ENCODE measurements at regions not wholly inside any gene's neighbourhood (a gene's known extent, or its start where the extent isn't known, plus 50 kb on each side); places are given as distances from the start of the nearest gene placed in this dataset.
"Not testable (repeated sequence)": the region's sequence is repeated elsewhere in the genome, so short reads cannot be mapped to it uniquely, and the experiment has no call there.

GRCh38 chr5:69013481-69013880 is 80.3 kb upstream of the SLC30A5 start:
- ChIA-PET POLR2A (no interaction called here), CTCF (no interaction called here)
- peaks cover 0 to 7% (median 5%) of the 10 kb centered on the region in 3 donors for H3K9me3 ChIP-seq (ENCODE audit: control extremely low read depth in 1 of 3, control insufficient read depth in 2 of 3, insufficient read depth in 1 of 3, low read length in 2 of 3)
- Mint-ChIP-seq H3K4me3 (no peak overlapping the region), H3K9me3 (ENCODE audit: insufficient read depth) (peaks cover 3% of the 10 kb centered on the region), H3K27me3 (peaks cover 11% of the 10 kb centered on the region), H3K27ac (peak overlapping the region; percentile 11), H3K4me1 (no peaks in the 10 kb centered on the region)
- no peak overlapping the region for H3K4me2 ChIP-seq (replicated peaks; ENCODE audit: low read depth, low read length, poor library complexity, severe bottlenecking)
- intact Hi-C loops (cut with micrococcal nuclease) = no loop called here
- H3K4me3 ChIP-seq (ENCODE audit: control extremely low read depth in 1 of 5, extremely low read depth in 1 of 5, insufficient read depth in 1 of 5, low read depth in 2 of 5, low read length in 4 of 5) = no peak overlapping the region
- no peaks in the 10 kb centered on the region for H3K36me3 ChIP-seq (replicated peaks in 1 of 2; ENCODE audit: control extremely low read depth in 1 of 2, control insufficient read depth in 1 of 2, extremely low read depth in 1 of 2, insufficient read depth in 2 of 2, low read length in 1 of 2)
- no peak for ATAC-seq (ENCODE audit: low read depth)
- no CpG with 5 or more reads among the region's 2 CpGs for WGBS (ENCODE audit: insufficient coverage)
- TF ChIP-seq EZH2 (IDR thresholded peaks at IDR 0.05; ENCODE audit: borderline replicate concordance, insufficient read depth, low read depth, low read length, poor library complexity, severe bottlenecking) (no peak), CTCF (IDR thresholded peaks at IDR 0.05) (peak; percentile 25)
- H3K27me3 ChIP-seq (replicated peaks in 1 of 4; ENCODE audit: control extremely low read depth in 1 of 4, control insufficient read depth in 3 of 4, insufficient read depth in 4 of 4, low read length in 3 of 4) = peaks cover 0 to 4% (median 0%) of the 10 kb centered on the region in 4 experiments
- peak overlapping the region in 1 of 2 donors; percentile 40 for H3K27ac ChIP-seq (ENCODE audit: low read length in 2 of 2)
- no peaks in the 10 kb centered on the region for H3K4me1 ChIP-seq (ENCODE audit: control insufficient read depth in 2 of 2, insufficient read depth in 2 of 2, low read length in 2 of 2)
- no peak for DNase-seq
- no peak overlapping the region for H2AFZ ChIP-seq (ENCODE audit: insufficient read depth, low read depth, low read length, poor library complexity, severe bottlenecking)
- H4K20me1 ChIP-seq (ENCODE audit: control insufficient read depth, insufficient read depth, low read length, poor library complexity, severe bottlenecking) = no peaks in the 10 kb centered on the region
- H3K79me2 ChIP-seq (ENCODE audit: control insufficient read depth, insufficient read depth, low read length) = no peaks in the 10 kb centered on the region
- H3K9ac ChIP-seq (ENCODE audit: low read length) = no peak overlapping the region

- H3K9me3 Mint-ChIP-seq (ENCODE audit: insufficient read depth); H3K4me2 ChIP-seq (replicated peaks; ENCODE audit: low read depth, low read length, poor library complexity, severe bottlenecking); H2AFZ ChIP-seq (ENCODE audit: insufficient read depth, low read depth, low read length, poor library complexity, severe bottlenecking); H4K20me1 ChIP-seq (ENCODE audit: control insufficient read depth, insufficient read depth, low read length, poor library complexity, severe bottlenecking); H3K27me3 ChIP-seq (replicated peaks in 1 of 4; ENCODE audit: control extremely low read depth in 1 of 4, control insufficient read depth in 3 of 4, insufficient read depth in 4 of 4, low read length in 3 of 4); H3K4me1 ChIP-seq (ENCODE audit: control insufficient read depth in 2 of 2, insufficient read depth in 2 of 2, low read length in 2 of 2); ATAC-seq (ENCODE audit: low read depth); intact Hi-C loops (cut with micrococcal nuclease); H3K9ac ChIP-seq (ENCODE audit: low read length); DNase-seq; H3K4me1 Mint-ChIP-seq; H3K36me3 ChIP-seq (replicated peaks in 1 of 2; ENCODE audit: control extremely low read depth in 1 of 2, control insufficient read depth in 1 of 2, extremely low read depth in 1 of 2, insufficient read depth in 2 of 2, low read length in 1 of 2); H3K27me3 Mint-ChIP-seq; CTCF ChIA-PET; H3K4me3 ChIP-seq (ENCODE audit: control extremely low read depth in 1 of 5, extremely low read depth in 1 of 5, insufficient read depth in 1 of 5, low read depth in 2 of 5, low read length in 4 of 5); H3K79me2 ChIP-seq (ENCODE audit: control insufficient read depth, insufficient read depth, low read length); POLR2A ChIA-PET; H3K9me3 ChIP-seq (ENCODE audit: control extremely low read depth in 1 of 3, control insufficient read depth in 2 of 3, insufficient read depth in 1 of 3, low read length in 2 of 3); H3K4me3 Mint-ChIP-seq: not testable (repeated sequence)
- H3K27ac Mint-ChIP-seq = peak overlapping the region; percentile 37
- H3K27ac ChIP-seq (ENCODE audit: low read length in 2 of 2) = peak overlapping the region in 1 of 2 donors; percentile 40
- no CpG with 5 or more reads among the region's 2 CpGs for WGBS (ENCODE audit: insufficient coverage)
- TF ChIP-seq CTCF (IDR thresholded peaks at IDR 0.05) = peak; percentile 14
These were observed 79.8 kb upstream of the SLC30A5 start for GRCh38 chr5:69014007-69014406.
